HepG2 (cell line): ENCODE measurements at regions not wholly inside any gene's neighbourhood (a gene's known extent, or its start where the extent isn't known, plus 50 kb on each side); places are given as distances from the start of the nearest gene placed in this dataset.
A peak's percentile ranks its signal among the peaks of the same experiment; 100 is the strongest.

Source experiments
- ATAC-seq: fragments of 200-7000 bp; cut with Tn5 transposase; 3 replicates; pipeline ENCODE4 v1.9.1; 2020; ENCODE audit warnings: mild to moderate bottlenecking, moderate library complexity
- BruUV-seq: library from RNA; stranded (reverse); fragments of 400-500 nt; replicated peaks from 2 replicates; lab custom pipeline; 2021; lab: Mats Ljungman, UMichigan
- CTCF ChIA-PET: fragments of 300-600 bp; formaldehyde crosslinking; extraction: SDS; loops from one replicate; lab custom pipeline; 2021; ENCODE audit warnings: low total read pairs, inconsistent platforms, low intra/inter-chr PET ratio; lab: Yijun Ruan, JAX
- POLR2A ChIA-PET: fragments of 350-600 bp; sonication (Branson Sonifier 250); formaldehyde crosslinking; loops from one replicate; lab custom pipeline; 2020; ENCODE audit warnings: antibody characterized with exemption, inconsistent platforms; lab: Yijun Ruan, JAX
- DNase-seq: peaks from one replicate; pipeline ENCODE4 v3.0.0-alpha.2; 2015; ENCODE audit warnings: low spot score
- FAIRE-seq: peaks from 3 replicates; lab custom pipeline; 2011; peaks lifted over from hg19 to GRCh38; lab: Jason Lieb, UNC
- H2AFZ ChIP-seq: one replicate; pipeline ENCODE4 v1.6.1; 2011; ENCODE audit warnings: low read length, inconsistent platforms
- H3K27ac ChIP-seq: fragments of 300-600 bp; 3 replicates; pipeline ENCODE4 v1.8.0; 2011; ENCODE audit warnings: mixed run types, mild to moderate bottlenecking, mixed read lengths, low read length, inconsistent platforms; ENCODE audit not compliant: insufficient read depth; ENCODE audit errors: extremely low read length
- H3K27me3 ChIP-seq, 2 experiments: fragments of 200-600 bp in 1 of 2; 2 replicates in 1 of 2; 3 replicates in 1 of 2; pipeline versions ENCODE4 v1.6.0 to v1.8.0; 2011; ENCODE audit warnings: low read length in 2 of 2, mild to moderate bottlenecking in 2 of 2, moderate library complexity in 2 of 2, inconsistent platforms in 1 of 2; ENCODE audit not compliant: insufficient read depth in 2 of 2, control insufficient read depth in 1 of 2
- H3K36me3 ChIP-seq, 2 experiments: fragments of 200-600 bp in 1 of 2; replicated peaks in 1 of 2; 2 replicates in 1 of 2; 3 replicates in 1 of 2; pipeline versions ENCODE4 v1.5.1 to v1.8.0; 2011; ENCODE audit warnings: low read length in 2 of 2, inconsistent platforms in 1 of 2; ENCODE audit not compliant: insufficient read depth in 2 of 2, control insufficient read depth in 1 of 2
- H3K4me1 ChIP-seq: 2 replicates; pipeline ENCODE4 v1.5.1; 2012; ENCODE audit warnings: low read length, inconsistent platforms; ENCODE audit not compliant: insufficient read depth
- H3K4me2 ChIP-seq: 2 replicates; pipeline ENCODE4 v1.6.0; 2011; ENCODE audit warnings: low read depth, low read length, inconsistent platforms
- H3K4me3 ChIP-seq, 3 experiments: fragments of 200-600 bp in 1 of 3; sonication (generic), shearing (Covaris generic) in 1 of 3; replicated peaks in 1 of 3; 2 replicates each; pipeline ENCODE4 v1.5.1; 2011 to 2016; ENCODE audit warnings: low read length in 3 of 3, inconsistent platforms in 2 of 3, low read depth in 2 of 3, mild to moderate bottlenecking in 2 of 3, control low read depth in 1 of 3, mixed read lengths in 1 of 3; ENCODE audit not compliant: insufficient read depth in 1 of 3
- H3K79me2 ChIP-seq: one replicate; pipeline ENCODE4 v1.6.1; 2011; ENCODE audit warnings: low read length, inconsistent platforms; ENCODE audit not compliant: insufficient read depth
- H3K9ac ChIP-seq: 2 replicates; pipeline ENCODE4 v1.6.0; 2011; ENCODE audit warnings: mild to moderate bottlenecking, low read depth, low read length, inconsistent platforms; ENCODE audit not compliant: insufficient read depth
- H3K9me3 ChIP-seq: 2 replicates; pipeline ENCODE4 v1.5.1; 2012; ENCODE audit warnings: mild to moderate bottlenecking, low read length
- H4K20me1 ChIP-seq: 2 replicates; pipeline ENCODE4 v1.6.0; 2011; ENCODE audit warnings: inconsistent platforms, mild to moderate bottlenecking, low read length, moderate library complexity; ENCODE audit not compliant: insufficient read depth
- CEBPB ChIP-seq: IDR thresholded peaks from 2 replicates; pipeline ENCODE4 v1.6.1; 2011; ENCODE audit warnings: low read depth, low read length, improper control_type of control experiment, borderline replicate concordance
- HDAC1 ChIP-seq: sonication (generic); formaldehyde crosslinking; IDR thresholded peaks from 2 replicates; pipeline ENCODE4 v1.5.1; 2020; ENCODE audit warnings: mild to moderate bottlenecking, missing genetic modification reagents
- HNF4A ChIP-seq: sonication (generic); formaldehyde crosslinking; IDR thresholded peaks from 2 replicates; pipeline ENCODE4 v1.4.0; 2020; ENCODE audit warnings: missing genetic modification reagents
- HNRNPLL ChIP-seq: fragments of 200-400 bp; formaldehyde crosslinking; IDR thresholded peaks from 2 replicates; pipeline ENCODE4 v1.6.1; 2017; ENCODE audit warnings: mild to moderate bottlenecking, low read depth, low read length; ENCODE audit not compliant: poor library complexity, severe bottlenecking
- PPARG ChIP-seq: conservative IDR thresholded peaks from 2 replicates; pipeline ENCODE4 v1.6.1; 2016; ENCODE audit warnings: missing biosample characterization, missing genetic modification reagents
- RFXANK ChIP-seq: IDR thresholded peaks from 2 replicates; pipeline ENCODE4 v1.6.1; 2016
- SALL1 ChIP-seq: sonication (generic); formaldehyde crosslinking; IDR thresholded peaks from 2 replicates; pipeline ENCODE4 v1.8.0; 2022; ENCODE audit warnings: mild to moderate bottlenecking, missing genetic modification reagents
- SP140L ChIP-seq: sonication (generic); formaldehyde crosslinking; IDR thresholded peaks from 2 replicates; pipeline ENCODE4 v1.4.0; 2020; ENCODE audit warnings: missing genetic modification reagents, borderline replicate concordance
- ZNF607 ChIP-seq: sonication (generic); formaldehyde crosslinking; IDR thresholded peaks from 2 replicates; pipeline ENCODE4 v1.5.1; 2020; ENCODE audit warnings: missing genetic modification reagents, mild to moderate bottlenecking, borderline replicate concordance
- ZSCAN25 ChIP-seq: sonication (generic); formaldehyde crosslinking; IDR thresholded peaks from 2 replicates; pipeline ENCODE4 v1.8.0; 2022; ENCODE audit warnings: mild to moderate bottlenecking, missing genetic modification reagents
- ZSCAN5A ChIP-seq: sonication (generic); formaldehyde crosslinking; IDR thresholded peaks from 2 replicates; pipeline ENCODE4 v1.8.0; 2022; ENCODE audit warnings: mild to moderate bottlenecking, missing genetic modification reagents, borderline replicate concordance
- WGBS: methylation state at CpG from one replicate; pipeline ENCODE4 v1.1.6; 2017; ENCODE audit warnings: low lambda C conversion rate; 5-methylcytosine and 5-hydroxymethylcytosine counted together
- in situ Hi-C: cut with HindIII; loops from 2 replicates; pipeline ENCODE4 v1.10.0; 2017; ENCODE audit warnings: low pct_unique_long_range_greater_than_20kb; ENCODE audit not compliant: extremely low pct_ligation_motif_present
- intact Hi-C: fragments of 100-400 bp; cut with micrococcal nuclease; formaldehyde crosslinking; loops from one replicate; pipeline ENCODE4 v1.10.0; 2022; ENCODE audit not compliant: unreplicated experiment
- TF ChIP-seq, protein P1 (sequence below), 2 experiments: sonication (generic) in 1 of 2; formaldehyde crosslinking in 1 of 2; IDR thresholded peaks; 2 replicates each; pipeline versions ENCODE4 v1.4.0 to v1.6.1; 2016 to 2020; ENCODE audit warnings: borderline replicate concordance in 1 of 2, low read depth in 1 of 2, mild to moderate bottlenecking in 1 of 2, missing genetic modification reagents in 1 of 2

GRCh38 chr3:106719583-106719982 lies 657.7 kb upstream of the CCDC54 start:
- no TSS peak for BruUV-seq

DNA sequence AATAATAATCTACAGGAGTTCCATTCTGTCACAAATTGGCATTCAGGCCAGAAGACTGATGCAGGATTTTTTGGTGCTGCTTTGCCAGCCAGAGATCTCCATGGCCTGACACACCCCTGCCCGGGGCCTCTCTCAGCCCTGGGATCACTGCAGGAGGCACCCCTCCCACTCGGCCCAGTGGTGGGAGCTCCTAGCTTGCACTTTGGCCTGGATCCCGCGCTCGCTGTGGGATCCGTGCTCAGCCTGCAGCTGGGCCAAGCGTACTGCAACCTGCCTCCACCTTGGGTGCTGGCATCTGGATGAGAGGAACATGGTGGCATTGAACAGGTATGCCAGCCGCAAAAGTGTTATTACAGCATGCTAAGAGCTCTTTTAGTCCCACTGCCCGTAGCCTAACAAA lies 656.7 kb upstream of the CCDC54 start:
- Histone ChIP-seq H3K27me3 (no peaks in the 10 kb centered on the region), H2AFZ (no peak overlapping the region), H3K4me2 (no peak overlapping the region), H3K27ac (no peak overlapping the region)
- DNase-seq (peak; percentile 1), FAIRE-seq (no peak), ATAC-seq (peak; percentile 95)
- intact Hi-C loops, result no loop called here
- no CpG with 5 or more reads among the region's 9 CpGs for WGBS
- CTCF ChIA-PET, result no interaction called here
- no TSS peak for BruUV-seq
- in situ Hi-C loops, result no loop called here
- TF ChIP-seq SALL1 (CRISPR knock-in tag), result peak; percentile 18; the same call in 1 of the 2 replicates
- 0 out of 2 replicates have a peak, but pooled peaks have one; percentile 26 for TF ChIP-seq PPARG (CRISPR knock-in tag)
- TF ChIP-seq, protein P1, sequence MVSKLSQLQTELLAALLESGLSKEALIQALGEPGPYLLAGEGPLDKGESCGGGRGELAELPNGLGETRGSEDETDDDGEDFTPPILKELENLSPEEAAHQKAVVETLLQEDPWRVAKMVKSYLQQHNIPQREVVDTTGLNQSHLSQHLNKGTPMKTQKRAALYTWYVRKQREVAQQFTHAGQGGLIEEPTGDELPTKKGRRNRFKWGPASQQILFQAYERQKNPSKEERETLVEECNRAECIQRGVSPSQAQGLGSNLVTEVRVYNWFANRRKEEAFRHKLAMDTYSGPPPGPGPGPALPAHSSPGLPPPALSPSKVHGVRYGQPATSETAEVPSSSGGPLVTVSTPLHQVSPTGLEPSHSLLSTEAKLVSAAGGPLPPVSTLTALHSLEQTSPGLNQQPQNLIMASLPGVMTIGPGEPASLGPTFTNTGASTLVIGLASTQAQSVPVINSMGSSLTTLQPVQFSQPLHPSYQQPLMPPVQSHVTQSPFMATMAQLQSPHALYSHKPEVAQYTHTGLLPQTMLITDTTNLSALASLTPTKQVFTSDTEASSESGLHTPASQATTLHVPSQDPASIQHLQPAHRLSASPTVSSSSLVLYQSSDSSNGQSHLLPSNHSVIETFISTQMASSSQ (IDR thresholded peaks at IDR 0.05; ENCODE audit: low read depth), result no peak
- TF ChIP-seq, protein P1 (CRISPR knock-in tag; IDR thresholded peaks at IDR 0.05; ENCODE audit: borderline replicate concordance), result no peak
- no peak for TF ChIP-seq SP140L (CRISPR knock-in tag)
- TF ChIP-seq ZNF607, result no peak
- peak; percentile 81 for TF ChIP-seq ZSCAN25 (CRISPR knock-in tag)
- no peak for TF ChIP-seq HNRNPLL
- TF ChIP-seq ZSCAN5A (CRISPR knock-in tag), result no peak
- no peak for TF ChIP-seq RFXANK (CRISPR knock-in tag)
- peak; percentile 37; the same call in 1 of the 2 replicates for TF ChIP-seq HNF4A (CRISPR knock-in tag)
- TF ChIP-seq, all 625 proteins: peak for 4
- no peaks in the 10 kb centered on the region for H4K20me1 ChIP-seq
- no peak overlapping the region for H3K9ac ChIP-seq
- H3K36me3 ChIP-seq, result no peaks in the 10 kb centered on the region
- POLR2A ChIA-PET, result no interaction called here
- peaks cover 9% of the 10 kb centered on the region; the same call in 1 of the 2 replicates for H3K9me3 ChIP-seq
- H3K79me2 ChIP-seq, result no peaks in the 10 kb centered on the region
- H3K4me3 ChIP-seq, result no peak overlapping the region
- peaks cover 14% of the 10 kb centered on the region for H3K4me1 ChIP-seq

More at GRCh38 chr3:106719583-106719982, 657.7 kb upstream of the CCDC54 start:
- no peaks in the 10 kb centered on the region for H3K36me3 ChIP-seq
- no peak overlapping the region for H3K9ac ChIP-seq
- no peak for ATAC-seq
- no peaks in the 10 kb centered on the region for H4K20me1 ChIP-seq
- ChIA-PET CTCF (no interaction called here), POLR2A (no interaction called here)
- peaks cover 14% of the 10 kb centered on the region for H3K4me1 ChIP-seq
- H3K79me2 ChIP-seq, result no peaks in the 10 kb centered on the region
- intact Hi-C loops, result no loop called here
- H3K4me3 ChIP-seq, result no peak overlapping the region
- no peak overlapping the region for H3K27ac ChIP-seq
- WGBS, result 0% methylated on average over 2 of the region's 2 CpGs
- H3K4me2 ChIP-seq, result no peak overlapping the region
- no peak for FAIRE-seq
- in situ Hi-C loops, result no loop called here
- no peak for TF ChIP-seq HDAC1 (CRISPR knock-in tag)
- peak; percentile 67 for TF ChIP-seq CEBPB
- H3K27me3 ChIP-seq, result no peaks in the 10 kb centered on the region
- H3K9me3 ChIP-seq, result peaks cover 9% of the 10 kb centered on the region; the same call in 1 of the 2 replicates
- no peak for DNase-seq
- no peak overlapping the region for H2AFZ ChIP-seq
